ENCODE measurements at regions not wholly inside any gene's neighbourhood (a gene's known extent, or its start where the extent isn't known, plus 50 kb on each side); places are given as distances from the start of the nearest gene placed in this dataset.
"Not testable (repeated sequence)": the region's sequence is repeated elsewhere in the genome, so short reads cannot be mapped to it uniquely, and the experiment has no call there.

DNA sequence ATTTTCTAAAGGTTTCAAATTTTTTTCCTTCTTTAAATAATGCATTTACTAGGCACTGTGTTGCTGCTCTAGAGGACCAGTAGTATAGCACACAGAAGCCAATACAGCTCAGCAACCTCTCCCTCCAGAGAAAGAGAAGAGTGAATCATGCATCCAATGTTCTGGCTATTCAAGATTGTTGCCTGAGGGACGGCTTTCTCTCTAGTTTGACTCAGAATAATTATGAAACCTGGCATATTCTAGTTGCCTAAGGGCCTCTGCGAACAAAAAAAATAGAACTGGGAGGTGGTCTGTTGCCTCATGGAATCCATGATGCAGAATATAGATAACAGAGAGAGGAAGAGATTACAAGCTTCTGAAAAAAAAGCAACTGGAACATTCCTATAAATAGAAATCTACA, 1233.3 kb upstream of the PABPC4L start:
- no peak for DNase-seq (ENCODE audit: low spot score)

DNA sequence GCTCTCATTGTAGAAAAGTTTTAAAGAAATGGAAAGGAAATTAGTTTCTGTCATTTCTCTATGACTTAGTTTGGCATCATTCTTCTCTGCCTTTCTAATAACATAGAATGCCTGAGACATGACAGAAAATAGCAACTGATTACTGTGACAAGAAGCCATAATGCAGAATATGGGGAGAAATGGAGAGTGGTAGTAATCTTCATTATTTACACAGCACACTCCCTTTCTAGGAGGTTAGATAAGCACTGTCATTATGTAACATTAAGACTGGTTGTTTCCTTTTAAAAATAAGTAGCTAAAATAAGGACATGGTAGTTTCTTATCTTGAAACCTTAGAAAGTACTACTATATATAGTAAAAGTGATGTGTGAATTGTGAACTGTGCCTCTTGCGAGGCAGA, 1227.9 kb upstream of the PABPC4L start:
- no peak for DNase-seq (ENCODE audit: low spot score)

DNA sequence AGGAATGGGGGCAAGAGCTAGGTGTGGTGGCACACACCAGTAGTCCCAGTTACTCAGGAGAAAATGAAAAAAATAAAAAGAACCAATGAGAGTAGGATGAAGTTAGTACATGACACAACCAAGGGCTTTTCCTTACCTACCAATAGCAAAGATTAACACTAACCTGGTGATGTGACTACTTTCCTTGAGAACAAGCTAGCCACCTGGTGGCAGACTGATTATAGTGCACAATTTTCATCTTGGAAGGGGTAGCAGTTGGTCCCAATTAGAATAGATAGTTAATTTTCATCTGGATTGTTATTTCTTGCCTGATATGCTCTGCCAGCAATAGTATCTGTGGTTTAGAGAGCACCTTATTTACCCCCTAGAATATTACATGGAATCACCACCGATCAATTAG, 1216.8 kb upstream of the PABPC4L start:
- DNase-seq (ENCODE audit: low spot score) = peak; percentile 6

DNA sequence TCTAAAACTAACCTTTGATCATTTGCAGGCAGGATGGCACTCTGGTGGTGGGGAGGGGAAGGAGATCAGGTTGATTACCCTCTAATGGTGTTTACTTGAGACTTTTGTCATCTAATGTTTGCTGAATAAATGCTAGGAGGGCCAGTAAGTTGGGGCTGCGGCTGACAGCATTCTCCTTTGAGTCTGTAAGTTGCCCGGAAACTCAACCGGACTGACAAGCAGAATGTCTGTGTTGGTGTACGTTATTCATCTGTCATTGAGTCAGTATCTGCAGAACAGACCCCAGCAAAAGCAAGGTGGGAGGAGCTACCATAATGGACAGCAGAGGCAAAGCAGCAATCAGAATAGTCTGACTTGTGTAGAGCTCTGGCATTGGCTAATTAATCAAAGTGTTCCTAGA, 1210.6 kb upstream of the PABPC4L start:
- no peak for DNase-seq (ENCODE audit: low spot score)

DNA sequence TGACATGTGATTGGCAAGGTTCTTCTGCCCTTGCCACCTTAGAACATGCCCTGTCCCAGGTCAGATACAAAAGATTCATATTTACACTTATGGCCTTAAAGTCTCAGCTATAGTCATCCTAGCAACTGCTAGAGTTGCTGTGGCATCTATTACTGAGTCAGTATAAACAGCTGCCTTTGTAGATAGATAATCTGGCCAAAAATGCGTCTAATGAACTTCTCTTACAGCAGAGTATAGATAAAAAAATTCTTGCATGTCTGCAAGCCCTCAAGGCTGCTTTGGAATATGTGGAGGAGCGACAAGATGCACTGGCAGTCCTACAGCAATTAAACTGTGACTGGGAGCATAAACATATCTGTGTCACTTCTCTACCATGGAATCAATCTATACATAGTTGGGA, 1209.7 kb upstream of the PABPC4L start:
- DNase-seq (ENCODE audit: low spot score) = no peak

DNA sequence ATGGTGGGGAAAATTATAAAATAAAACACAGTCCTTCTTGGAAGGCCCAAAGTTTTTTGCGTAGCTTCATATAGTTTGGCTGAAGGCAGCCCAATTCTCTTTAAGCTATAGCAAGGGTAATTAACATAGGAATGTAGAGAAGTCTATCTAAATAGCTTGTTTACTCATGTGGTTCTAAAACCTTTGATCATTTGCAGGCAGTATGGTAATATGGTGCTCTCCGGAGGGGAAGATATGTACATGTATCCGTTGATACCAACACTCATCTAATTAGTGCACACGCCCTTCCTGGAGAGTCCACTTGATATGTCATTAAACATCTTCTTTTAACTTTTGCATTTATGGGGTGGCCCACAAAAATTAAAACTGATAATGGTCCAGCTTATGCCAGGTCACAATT, 1207.7 kb upstream of the PABPC4L start:
- not testable (repeated sequence) for DNase-seq (ENCODE audit: low spot score)

DNA sequence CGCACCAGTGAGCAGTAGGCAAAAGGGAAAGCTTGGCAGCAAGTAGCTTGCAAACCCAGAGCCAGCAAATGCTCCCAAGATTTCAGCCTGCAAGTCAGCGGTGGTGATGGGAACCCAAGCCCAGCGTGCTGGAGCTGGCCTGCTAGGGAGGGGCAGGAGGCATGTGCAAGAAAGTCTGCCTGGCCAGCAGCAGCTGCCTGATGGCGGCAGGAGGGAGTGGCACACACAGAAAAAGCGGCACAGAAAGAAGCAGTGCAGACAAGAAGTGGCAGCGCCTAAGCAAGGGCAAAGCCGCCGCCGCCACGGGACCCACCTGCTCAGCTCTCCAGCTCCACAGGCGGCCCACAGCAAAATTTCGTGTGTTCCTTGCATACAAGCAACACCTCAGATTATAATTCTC, 1206.5 kb upstream of the PABPC4L start:
- DNase-seq (ENCODE audit: low spot score) = no peak

DNA sequence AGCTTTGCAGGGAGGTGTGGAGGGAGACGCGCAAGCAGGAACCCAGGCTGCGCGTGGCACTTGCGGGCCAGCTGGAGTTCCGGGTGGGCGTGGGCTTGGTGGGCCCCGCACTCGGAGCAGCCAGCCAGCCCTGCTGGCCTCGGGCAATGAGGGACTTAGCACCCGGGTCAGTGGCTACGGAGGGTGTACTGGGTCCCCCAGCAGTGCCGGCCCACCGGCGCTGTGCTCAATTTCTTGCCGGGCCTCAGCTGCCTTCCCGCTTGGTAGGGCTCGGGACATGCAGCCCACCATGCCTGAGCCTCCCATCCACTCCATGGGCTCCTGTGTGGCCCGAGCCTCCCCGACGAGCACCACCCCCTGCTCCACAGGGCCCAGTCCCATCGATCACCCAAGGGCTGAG, 1205.0 kb upstream of the PABPC4L start:
- DNase-seq (ENCODE audit: low spot score) = not testable (repeated sequence)

DNA sequence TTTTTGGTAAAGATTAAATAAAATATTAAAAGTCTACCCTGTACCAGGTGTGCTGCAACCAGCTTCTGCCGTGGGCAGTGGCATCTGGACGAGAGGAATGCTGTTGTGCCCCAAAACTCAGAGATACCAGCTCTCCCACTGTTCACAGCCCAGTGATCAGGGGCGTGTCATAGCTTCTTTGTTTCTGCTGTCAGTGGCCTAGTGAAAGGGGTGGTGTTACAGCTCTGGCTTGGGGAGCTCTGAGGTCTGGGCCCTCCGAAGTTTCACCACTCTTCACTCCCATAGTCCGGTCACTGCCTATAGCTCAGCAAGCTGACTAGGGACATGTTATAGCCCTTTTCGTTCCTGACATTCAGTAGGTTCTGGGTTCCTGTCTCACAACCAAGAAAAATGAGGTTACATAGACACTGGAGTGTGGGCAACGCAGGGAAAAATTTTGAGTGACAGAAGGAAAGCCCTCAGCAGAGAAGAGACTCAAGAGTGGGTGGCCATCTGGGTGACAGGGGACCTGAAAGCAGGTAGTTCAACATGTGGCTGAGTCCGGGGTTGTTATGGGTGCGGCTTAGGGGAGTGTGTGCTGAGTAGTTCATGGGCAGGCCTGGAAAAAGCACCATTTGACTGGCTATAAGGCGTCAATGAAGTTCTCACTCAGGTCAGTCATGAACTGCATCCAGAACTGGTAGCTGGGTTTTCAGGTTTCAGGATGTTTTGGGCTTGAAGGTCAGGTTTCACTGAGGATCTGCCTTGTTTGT, 1184.4 kb upstream of the PABPC4L start:
- DNase-seq (ENCODE audit: low spot score) = no peak

DNA sequence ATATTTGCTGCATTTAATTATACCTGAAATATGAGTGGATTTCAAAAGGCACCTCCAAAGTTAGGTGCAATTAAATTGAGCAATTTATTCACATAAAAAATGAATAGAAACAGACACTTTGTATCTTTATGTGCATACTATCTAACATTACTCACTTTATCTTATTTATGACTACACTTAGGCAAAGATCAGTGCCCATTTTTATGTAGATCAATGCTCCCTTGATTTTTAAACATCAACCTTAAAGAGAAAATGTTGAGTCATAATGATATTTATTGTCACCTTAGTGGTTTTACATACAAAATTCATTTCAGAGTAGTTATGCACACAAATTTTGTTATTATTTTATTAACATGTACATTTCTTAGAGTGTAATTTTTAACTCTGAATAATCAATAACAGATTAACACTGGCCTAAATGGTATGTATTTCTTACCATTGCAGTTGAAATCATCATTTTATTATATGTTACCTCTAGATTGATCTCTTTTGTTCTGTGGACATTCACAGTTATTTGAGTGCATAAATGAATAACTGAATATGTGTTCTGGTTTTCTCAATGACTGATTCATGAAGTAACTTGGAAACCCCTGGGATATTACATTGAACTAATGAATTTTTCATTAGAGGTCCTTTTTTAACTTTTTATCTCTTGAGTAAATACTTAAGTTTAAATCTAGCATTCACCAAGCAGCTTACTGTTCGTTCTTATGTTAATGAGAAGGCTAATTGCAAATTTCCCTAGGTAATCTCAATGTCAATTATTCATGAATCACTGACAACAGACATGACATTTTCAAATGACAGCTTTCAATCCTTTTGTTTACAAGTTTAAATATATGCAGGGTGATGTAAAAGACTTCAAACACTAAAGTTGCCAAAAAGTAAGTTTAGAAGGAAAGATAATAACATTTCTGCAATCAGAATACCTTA, 1182.0 kb upstream of the PABPC4L start:
- no peak for DNase-seq (ENCODE audit: low spot score)

DNA sequence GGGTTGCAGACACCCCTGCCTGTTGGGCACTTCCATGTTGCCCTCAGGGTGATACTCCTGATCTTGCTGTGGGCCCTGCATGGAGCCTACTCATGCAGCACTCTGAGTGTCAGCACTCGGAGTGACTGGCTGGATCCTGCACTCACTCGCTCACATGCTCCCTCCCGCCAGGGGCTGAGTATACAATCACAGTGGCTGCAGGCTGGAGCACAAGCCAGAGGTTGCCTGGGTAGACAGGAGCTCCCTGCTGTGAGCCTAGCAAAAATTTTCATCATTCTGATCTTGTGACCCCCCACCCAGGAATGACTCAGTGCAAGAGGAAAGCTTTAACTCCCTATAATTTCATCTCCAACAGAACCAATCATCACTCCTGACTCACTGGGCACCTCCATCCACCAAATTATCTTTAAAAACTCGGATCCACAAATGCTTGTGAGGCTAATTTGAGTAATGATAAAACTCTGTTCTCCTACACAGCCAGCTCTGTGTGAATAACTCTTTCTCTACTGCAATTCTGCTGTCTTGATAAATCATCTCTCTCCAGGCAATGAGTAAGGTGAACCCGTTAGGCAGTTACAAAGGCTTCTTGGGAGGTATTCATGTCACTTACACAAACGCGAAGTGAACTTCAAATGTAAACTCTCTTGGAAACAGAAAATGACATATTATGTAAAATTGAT, 1180.8 kb upstream of the PABPC4L start:
- DNase-seq (ENCODE audit: low spot score) = no peak

DNA sequence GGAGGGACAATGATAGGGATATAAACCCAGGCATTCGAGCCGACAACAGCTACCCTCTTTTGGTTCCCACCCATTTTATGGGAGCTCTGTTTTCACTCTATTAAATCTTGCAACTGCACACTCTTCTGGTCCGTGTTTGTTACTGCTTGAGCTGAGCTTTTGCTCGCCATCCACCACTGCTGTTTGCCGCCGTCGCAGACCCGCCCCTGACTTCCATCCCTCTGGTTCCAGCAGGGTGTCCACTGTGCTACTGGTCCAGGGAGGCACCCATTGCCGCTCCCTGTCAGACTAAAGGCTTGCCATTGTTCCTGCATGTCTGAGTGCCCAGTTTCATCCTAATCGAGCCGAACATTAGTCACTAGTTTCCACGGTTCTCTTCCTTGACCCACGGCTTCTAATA, 1170.5 kb upstream of the PABPC4L start:
- DNase-seq (ENCODE audit: low spot score) = no peak

DNA sequence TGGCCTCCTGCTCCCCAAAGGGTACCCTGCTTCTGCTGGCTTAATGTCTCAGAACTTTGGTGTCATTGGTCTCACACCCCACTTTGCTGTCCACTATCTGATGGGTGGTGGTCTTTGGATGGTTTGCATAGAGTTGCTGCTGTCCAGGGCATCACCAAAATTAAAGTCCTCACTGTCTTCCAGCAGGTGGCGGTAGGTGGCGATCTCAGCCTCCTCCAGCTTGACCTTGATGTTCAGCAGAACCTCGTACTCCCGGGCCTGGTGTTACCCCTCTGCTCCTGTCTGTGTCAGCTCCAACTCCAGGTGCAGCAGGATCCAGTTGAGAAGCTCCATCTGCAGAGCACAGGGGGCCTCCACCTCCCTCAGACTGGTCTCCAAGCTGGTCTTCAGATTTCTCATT, 1169.5 kb upstream of the PABPC4L start:
- DNase-seq (ENCODE audit: low spot score) = no peak

DNA sequence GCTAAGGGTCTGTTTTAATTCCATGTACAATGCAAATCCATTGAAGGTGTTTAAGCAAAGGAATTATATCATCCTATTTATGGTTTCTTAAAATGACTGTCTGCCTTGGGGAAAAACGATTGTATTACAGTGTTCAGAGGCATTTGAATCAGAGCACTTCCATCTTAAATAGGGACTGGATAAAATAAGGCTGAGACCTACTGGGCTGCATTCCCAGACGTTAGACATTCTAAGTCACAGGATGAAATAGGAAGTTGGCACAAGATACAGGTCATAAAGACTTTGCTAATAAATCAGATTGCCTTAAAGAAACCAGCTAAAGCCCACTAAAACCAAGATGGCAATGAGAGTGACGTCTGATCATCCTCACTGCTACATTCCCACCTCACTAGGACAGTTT, 1167.2 kb upstream of the PABPC4L start:
- DNase-seq (ENCODE audit: low spot score) = no peak

DNA sequence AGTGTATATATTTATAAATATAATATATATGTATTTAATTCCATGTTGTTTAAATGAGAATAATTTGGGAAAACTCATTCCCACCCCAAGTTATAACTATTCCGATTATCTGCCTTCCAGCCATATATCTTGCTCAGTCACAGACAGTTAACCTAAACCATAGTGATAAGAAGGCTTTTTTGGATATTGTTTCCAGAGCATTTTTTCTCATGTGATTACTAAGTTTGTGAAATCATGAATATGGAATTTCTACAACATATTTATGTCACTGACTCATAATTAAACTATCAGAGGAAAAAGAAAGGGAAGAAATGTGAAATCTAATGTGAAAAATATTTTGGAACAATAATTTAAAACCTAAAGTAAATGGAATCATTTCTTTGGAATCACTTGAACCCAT, 1163.5 kb upstream of the PABPC4L start:
- DNase-seq (ENCODE audit: low spot score) = no peak

DNA sequence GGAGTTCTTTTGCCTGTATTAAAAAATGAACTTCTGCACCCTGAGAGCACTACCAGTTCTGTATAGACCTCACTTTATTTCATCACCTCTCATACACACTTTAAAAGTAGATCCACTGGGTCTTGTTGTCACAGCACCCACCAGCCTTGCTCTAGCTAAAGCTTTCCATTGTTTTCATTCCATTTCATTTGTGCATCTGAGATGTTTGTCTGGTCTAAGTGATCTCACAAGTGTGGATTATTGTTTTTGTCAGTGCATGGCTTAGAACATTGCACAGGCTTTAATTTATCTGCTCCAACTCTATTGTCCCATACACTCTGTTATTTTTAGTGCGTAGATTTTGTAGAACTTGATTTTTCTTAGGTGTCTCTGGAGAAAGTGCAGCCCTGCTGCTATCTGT, 1157.5 kb upstream of the PABPC4L start:
- no peak for DNase-seq (ENCODE audit: low spot score)

DNA sequence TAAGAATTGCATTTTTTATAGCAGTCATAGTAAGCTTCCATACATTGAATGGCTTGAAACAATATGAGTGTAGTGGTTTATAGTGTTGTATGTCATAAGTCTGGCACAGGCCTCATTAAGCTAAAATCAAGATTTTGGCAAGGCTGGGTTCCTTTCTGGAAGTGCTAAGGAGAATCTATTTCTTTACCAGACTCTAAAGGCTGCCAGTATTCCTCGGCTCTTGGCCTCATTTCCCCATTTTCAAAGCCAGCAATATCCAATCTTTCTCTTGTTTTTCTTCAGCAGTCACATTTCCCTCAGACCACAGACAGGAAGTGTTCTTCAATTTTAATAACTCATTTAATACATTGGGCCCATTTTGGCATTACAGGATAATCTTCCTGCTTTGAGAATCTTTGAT, 1155.5 kb upstream of the PABPC4L start:
- no peak for DNase-seq (ENCODE audit: low spot score)

DNA sequence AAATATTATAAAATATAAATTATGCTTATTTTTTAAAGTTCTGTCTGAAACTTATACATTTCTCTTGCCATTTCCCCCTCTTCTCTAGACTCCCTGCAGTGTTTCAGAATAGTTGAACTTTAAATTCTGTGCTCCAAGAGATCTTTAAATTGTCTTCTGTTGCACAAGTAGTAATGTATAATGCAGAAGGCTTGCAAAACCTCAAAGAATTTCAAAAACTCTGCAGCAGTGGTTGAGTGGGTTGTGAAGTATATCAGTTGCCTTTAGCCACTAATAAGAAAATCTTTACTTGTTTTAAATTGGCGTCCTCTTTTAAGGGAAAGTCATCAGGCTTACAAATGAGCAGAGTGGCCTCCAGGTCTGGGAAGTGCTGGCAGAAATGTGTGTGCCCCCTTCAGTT, 1153.3 kb upstream of the PABPC4L start:
- no peak for DNase-seq (ENCODE audit: low spot score)

DNA sequence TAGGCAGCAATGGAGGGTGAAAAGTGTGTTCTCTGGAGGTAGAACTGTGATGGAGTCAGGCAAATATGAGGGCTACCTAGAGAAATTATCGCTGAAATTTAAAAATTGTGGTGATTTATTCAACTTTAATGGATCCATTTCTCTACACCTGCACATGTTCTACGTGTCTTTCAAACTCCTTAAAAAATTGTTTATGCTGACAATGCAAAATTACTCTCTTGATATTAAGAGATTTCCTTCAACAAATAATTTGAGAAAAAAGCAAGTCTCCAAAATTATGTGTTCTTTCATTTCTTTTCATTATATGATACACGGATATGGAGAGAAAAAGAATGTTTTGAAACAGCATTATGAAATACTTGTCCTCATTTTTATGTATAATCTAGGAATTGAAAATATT, 1151.4 kb upstream of the PABPC4L start:
- no peak for DNase-seq (ENCODE audit: low spot score)

DNA sequence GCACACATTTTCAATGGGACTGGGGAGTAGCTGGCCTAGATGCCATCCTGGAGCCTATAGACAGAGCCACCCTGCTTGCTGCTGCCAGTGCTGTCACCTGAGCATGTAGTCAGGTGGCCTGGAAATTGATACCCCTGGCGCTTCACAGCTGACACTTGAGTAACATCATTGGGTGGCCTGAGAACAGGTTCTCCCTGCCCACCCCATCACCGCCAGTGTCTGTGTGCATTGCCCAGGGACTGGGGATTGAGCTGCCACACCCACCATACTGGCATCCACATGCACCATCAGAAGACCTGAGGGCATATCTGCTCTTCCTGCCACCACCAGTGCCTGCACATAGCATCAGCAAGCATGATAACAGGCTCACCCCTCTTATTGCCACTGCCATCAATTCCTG, 1142.9 kb upstream of the PABPC4L start:
- DNase-seq (ENCODE audit: low spot score) = no peak

DNA sequence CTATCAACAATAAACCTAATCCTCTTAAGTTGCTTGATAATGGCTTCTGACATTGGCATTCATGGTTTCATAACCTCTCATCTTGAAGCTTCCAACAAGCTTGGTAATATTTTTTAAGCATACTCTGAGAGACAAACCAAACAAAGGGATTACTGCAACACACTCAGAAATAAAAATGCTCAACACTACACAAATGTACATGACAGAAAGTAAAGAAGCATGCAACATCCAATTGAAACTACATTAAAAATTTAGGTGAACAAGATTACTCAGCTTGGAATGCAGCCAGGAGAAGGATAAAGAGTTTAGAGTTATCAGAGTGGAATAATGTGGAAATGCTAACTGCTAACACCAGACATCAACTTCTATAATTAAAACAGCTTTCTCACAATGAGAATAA, 1136.6 kb upstream of the PABPC4L start:
- no peak for DNase-seq (ENCODE audit: low spot score)

DNA sequence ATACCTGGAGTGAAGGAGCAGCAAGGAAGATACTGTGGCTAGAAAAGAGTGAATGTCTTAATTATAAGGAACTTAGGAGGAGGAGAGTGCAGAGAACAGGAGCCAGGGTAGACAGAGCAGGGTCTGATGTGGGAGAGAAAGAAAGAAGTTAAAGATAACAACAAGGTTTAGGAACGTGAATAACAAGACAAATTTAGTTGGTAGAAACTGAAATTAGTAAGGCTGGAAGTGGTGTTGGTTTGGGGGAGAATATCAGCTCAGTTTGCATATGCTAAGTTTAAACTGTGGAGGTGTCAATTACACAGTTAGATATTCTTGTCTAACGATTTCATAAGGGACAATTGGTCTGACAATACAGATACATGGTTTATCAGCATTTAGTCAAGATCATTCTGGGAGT, 1123.7 kb upstream of the PABPC4L start:
- DNase-seq (ENCODE audit: low spot score) = no peak

DNA sequence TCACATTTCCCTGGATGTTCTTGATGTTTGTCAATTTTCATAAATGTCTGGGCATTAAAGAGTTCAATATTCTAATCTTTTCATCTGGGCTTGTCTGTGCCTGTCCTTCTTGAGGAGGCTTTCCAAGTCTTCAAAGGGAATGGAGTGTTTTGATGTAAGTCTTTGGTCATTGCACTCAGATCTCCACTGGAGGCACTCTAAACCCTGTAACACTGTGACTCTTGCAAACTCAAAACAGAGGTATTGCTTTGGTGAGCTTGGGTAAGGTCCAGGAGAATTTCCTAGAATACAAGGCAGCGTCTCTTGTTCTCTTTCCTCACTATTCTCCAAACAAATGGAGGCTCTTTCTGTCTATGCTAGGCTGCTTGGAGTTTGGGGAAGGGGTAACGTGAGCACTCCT, 1118.1 kb upstream of the PABPC4L start:
- DNase-seq (ENCODE audit: low spot score) = no peak
